22Rv1 (cell line): ENCODE measurements at regions not wholly inside any gene's neighbourhood (a gene's known extent, or its start where the extent isn't known, plus 50 kb on each side); places are given as distances from the start of the nearest gene placed in this dataset.

Source experiments
- CTCF ChIP-seq: fragments of 450-650 bp; IDR thresholded peaks from 2 replicates; pipeline ENCODE4 v1.5.1; 2017; ENCODE audit warnings: mild to moderate bottlenecking
- ZFX ChIP-seq: fragments of 450-650 bp; IDR thresholded peaks from 2 replicates; pipeline ENCODE4 v1.6.1; 2017; ENCODE audit warnings: antibody characterized with exemption, borderline replicate concordance

DNA sequence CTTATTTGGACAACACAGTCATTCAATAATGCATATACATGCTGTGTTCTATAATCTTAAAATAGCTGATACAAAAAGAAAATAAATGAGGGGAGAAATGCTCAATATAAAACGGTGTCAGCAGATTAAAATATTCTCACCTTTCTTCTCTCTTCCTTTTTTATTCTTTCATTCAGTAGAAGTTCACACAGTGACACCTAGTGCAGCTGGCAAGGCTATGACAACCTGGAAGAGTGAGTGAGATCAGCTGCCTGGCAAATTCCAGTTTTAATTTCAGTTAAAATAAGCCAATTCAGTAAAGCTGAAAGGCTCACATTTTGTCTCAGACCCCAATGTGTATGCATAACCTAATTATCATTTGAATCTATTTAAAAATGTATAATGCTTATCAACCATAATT lies 150.3 kb downstream of the RASEF start:
- TF ChIP-seq CTCF (peak; percentile 32; the same call in 1 of the 2 replicates), ZFX (no peak)
